GM12873 (cell line): ENCODE measurements at regions not wholly inside any gene's neighbourhood (a gene's known extent, or its start where the extent isn't known, plus 50 kb on each side); places are given as distances from the start of the nearest gene placed in this dataset.

Source experiments
- TF ChIP-seq, protein P1 (sequence below): IDR thresholded peaks from 2 replicates; pipeline ENCODE4 v1.5.1; 2012; ENCODE audit warnings: low read depth, mild to moderate bottlenecking, moderate library complexity, low read length, control low read depth; ENCODE audit not compliant: insufficient read depth; ENCODE audit errors: missing control alignments

DNA sequence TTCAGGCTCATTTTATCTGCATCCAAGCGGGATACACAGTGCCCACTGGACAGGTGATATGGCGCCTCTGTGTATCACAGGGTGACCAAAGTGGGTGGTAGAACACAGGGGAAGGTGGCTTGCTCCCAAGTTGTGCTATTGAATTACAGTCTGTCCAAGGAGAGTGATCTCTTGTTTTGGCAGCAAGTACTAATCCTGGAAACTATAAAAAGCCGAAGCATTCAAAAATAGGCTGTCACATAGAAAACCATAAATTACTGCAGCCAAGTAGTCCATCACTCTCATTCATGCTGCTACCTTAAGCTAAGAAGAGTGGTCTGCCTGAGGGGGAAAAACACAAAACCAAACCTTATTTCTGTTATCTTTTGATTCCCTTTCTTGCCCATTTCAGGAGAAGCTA, 237.1 kb upstream of the POU3F3 start:
- TF ChIP-seq, protein P1, sequence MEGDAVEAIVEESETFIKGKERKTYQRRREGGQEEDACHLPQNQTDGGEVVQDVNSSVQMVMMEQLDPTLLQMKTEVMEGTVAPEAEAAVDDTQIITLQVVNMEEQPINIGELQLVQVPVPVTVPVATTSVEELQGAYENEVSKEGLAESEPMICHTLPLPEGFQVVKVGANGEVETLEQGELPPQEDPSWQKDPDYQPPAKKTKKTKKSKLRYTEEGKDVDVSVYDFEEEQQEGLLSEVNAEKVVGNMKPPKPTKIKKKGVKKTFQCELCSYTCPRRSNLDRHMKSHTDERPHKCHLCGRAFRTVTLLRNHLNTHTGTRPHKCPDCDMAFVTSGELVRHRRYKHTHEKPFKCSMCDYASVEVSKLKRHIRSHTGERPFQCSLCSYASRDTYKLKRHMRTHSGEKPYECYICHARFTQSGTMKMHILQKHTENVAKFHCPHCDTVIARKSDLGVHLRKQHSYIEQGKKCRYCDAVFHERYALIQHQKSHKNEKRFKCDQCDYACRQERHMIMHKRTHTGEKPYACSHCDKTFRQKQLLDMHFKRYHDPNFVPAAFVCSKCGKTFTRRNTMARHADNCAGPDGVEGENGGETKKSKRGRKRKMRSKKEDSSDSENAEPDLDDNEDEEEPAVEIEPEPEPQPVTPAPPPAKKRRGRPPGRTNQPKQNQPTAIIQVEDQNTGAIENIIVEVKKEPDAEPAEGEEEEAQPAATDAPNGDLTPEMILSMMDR: no peak

DNA sequence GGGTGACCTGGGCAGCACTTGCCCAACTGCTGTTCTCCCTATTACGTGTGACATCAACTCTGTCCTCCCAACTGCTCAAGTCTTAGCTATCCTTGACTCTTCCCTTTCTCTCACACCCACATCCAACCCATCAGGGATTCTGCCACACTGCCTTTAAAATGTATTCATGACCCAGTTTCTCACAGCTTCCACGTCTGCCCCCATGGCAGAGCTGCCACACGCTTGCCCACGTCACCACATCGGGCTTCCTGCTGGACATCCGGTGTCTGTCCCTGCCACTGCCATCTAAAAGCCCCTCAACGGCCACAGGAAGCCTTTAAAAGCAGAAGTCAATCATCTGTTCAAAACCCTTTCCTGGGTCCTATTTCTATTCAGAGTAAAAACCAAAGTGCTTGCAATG, 233.1 kb upstream of the POU3F3 start:
- TF ChIP-seq, protein P1: no peak

DNA sequence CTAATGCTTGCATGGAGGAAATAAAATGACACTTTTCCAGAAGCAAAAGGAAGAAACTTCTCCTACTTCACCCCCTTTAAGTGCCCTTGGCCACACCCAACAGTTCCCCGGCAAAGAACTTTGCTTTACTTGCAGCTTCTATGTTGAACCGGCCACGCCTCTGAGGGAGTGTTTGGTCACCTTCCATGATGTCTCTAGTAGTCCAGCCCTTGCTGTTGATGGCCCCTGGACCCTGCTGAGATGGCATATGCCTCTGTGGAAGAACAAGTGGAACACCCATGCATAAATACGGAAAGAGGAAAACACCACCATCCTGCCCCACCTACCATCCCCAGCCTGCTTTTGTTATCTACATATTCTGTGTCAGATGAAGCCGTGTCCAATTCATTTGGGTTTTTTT, 218.3 kb upstream of the POU3F3 start:
- TF ChIP-seq, protein P1: no peak

DNA sequence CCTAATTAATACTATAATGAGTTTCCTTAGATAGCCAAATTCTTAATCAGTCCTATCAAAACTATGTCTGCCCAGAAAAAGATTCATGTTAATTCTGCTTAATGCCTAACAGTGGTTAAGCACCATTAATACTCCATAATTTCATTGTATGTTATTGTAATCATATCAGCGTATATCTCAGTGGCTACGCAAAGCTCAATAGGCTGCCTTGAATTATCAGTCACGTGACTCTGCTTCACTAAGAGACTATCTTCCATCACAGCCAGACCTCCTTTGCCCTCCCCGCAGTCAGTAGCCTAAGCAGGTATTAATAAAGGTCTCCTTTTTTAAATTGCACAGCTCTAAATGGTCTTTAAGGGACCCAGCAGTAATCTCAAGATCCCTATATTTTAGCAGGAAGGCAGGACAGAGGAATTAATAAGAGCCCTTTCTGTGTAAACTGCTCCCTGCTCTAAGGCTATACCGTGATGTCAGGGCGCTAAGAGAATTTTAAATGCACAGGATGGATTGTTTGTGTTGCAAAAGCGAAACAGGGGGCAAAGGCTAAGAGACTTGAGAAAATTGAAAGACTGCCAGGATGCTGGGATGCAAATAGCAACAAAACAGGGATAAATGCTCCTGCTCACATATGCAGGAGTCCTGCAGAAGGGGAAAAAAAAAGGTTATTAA, 215.6 kb upstream of the POU3F3 start:
- TF ChIP-seq, protein P1: no peak

DNA sequence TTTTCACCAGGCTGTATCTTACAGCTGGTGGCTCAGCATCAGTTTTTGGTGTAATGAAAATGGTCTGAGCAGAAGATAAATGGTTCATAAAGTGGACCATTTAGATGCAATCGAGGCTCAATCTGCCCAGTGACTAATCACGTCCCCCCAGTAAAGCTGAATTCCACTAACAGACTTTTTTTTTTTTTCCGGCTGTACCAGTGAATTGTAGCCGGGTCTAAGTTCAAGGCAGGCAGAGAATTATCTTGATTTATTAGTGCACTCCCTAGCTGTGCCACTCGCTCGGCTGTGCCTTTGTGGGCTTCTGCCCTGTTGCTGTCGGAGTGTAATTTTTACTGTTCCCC, 215.1 kb upstream of the POU3F3 start:
- TF ChIP-seq, protein P1: no peak

DNA sequence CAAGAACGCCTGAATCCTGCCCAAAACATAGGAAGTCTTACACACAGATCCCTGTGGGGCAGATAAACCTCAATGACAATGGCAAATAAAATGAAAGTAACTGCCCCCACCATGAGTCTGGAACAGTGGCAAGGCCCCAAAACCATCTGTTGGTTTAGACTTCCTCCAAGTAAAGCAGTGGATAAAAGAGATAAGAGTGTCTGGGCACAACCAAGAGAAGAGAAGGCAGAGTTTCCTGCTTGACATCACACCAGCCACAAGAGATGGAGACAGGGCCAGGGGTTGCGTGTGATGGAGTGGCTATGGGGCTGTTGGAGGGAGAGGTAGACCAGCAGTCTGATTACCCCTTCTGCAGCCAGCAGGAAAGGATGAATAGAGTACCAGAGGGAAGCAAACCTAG, 212.1 kb upstream of the POU3F3 start:
- TF ChIP-seq, protein P1: no peak

DNA sequence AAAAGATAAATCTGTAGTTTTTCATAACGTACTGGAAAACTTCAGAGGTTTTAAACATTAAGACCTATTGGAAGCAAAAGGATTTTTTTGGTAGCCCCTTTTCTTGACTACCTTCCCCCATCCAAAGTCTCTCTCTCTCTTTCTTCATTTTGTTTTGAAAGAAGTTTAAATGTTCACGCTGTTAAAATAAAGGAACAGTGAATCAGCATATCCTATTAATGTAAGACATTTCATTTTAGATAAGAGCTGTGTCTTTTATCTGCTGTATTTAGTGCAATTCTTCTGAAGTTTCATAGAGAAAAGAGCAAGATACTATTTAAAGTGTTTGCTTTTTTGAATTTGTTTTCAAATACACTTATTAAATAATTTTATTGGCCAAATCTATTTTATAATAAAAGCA, 205.5 kb upstream of the POU3F3 start:
- TF ChIP-seq, protein P1: no peak

DNA sequence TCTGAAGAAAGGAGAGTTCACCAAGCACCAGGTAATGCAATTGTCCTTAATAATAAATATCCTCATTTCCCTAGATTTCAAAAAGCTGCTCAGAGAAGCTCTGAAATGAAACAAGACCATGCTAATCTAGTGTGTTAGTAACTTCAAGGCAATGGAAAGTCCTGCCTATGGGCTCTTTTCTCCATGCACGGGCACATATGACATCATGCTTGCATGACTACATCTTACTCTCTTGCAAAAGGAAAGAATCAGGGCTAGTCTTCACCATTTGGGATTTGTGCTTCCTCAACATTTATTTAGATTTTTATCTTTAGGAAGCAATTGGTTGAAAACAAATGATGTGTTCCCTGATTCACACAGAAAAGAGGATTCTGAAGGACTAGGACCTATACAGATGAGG, 204.0 kb upstream of the POU3F3 start:
- TF ChIP-seq, protein P1: no peak
